ENCODE measurements at regions not wholly inside any gene's neighbourhood (a gene's known extent, or its start where the extent isn't known, plus 50 kb on each side); places are given as distances from the start of the nearest gene placed in this dataset.

GRCh38 chr1:95699149-95699953 lies 465.3 kb downstream of the RWDD3 start:
- TF ChIP-seq, protein P1, sequence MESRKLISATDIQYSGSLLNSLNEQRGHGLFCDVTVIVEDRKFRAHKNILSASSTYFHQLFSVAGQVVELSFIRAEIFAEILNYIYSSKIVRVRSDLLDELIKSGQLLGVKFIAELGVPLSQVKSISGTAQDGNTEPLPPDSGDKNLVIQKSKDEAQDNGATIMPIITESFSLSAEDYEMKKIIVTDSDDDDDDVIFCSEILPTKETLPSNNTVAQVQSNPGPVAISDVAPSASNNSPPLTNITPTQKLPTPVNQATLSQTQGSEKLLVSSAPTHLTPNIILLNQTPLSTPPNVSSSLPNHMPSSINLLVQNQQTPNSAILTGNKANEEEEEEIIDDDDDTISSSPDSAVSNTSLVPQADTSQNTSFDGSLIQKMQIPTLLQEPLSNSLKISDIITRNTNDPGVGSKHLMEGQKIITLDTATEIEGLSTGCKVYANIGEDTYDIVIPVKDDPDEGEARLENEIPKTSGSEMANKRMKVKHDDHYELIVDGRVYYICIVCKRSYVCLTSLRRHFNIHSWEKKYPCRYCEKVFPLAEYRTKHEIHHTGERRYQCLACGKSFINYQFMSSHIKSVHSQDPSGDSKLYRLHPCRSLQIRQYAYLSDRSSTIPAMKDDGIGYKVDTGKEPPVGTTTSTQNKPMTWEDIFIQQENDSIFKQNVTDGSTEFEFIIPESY (IDR thresholded peaks at IDR 0.05) = no peak
- TF ChIP-seq, protein P2, sequence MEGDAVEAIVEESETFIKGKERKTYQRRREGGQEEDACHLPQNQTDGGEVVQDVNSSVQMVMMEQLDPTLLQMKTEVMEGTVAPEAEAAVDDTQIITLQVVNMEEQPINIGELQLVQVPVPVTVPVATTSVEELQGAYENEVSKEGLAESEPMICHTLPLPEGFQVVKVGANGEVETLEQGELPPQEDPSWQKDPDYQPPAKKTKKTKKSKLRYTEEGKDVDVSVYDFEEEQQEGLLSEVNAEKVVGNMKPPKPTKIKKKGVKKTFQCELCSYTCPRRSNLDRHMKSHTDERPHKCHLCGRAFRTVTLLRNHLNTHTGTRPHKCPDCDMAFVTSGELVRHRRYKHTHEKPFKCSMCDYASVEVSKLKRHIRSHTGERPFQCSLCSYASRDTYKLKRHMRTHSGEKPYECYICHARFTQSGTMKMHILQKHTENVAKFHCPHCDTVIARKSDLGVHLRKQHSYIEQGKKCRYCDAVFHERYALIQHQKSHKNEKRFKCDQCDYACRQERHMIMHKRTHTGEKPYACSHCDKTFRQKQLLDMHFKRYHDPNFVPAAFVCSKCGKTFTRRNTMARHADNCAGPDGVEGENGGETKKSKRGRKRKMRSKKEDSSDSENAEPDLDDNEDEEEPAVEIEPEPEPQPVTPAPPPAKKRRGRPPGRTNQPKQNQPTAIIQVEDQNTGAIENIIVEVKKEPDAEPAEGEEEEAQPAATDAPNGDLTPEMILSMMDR (IDR thresholded peaks at IDR 0.05; ENCODE audit: low read depth, low read length, missing input control) = no peak
- TF ChIP-seq TAF1 (conservative IDR thresholded peaks at IDR 0.05) (no peak), EGR1 (IDR thresholded peaks at IDR 0.05; ENCODE audit: low read depth in 2 of 2) (no peak), RAD21 (IDR thresholded peaks at IDR 0.05) (no peak), MAX (IDR thresholded peaks at IDR 0.05) (no peak)
- TF ChIP-seq, protein P3, sequence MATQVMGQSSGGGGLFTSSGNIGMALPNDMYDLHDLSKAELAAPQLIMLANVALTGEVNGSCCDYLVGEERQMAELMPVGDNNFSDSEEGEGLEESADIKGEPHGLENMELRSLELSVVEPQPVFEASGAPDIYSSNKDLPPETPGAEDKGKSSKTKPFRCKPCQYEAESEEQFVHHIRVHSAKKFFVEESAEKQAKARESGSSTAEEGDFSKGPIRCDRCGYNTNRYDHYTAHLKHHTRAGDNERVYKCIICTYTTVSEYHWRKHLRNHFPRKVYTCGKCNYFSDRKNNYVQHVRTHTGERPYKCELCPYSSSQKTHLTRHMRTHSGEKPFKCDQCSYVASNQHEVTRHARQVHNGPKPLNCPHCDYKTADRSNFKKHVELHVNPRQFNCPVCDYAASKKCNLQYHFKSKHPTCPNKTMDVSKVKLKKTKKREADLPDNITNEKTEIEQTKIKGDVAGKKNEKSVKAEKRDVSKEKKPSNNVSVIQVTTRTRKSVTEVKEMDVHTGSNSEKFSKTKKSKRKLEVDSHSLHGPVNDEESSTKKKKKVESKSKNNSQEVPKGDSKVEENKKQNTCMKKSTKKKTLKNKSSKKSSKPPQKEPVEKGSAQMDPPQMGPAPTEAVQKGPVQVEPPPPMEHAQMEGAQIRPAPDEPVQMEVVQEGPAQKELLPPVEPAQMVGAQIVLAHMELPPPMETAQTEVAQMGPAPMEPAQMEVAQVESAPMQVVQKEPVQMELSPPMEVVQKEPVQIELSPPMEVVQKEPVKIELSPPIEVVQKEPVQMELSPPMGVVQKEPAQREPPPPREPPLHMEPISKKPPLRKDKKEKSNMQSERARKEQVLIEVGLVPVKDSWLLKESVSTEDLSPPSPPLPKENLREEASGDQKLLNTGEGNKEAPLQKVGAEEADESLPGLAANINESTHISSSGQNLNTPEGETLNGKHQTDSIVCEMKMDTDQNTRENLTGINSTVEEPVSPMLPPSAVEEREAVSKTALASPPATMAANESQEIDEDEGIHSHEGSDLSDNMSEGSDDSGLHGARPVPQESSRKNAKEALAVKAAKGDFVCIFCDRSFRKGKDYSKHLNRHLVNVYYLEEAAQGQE (IDR thresholded peaks at IDR 0.05) = no peak

All from liver (tissue), 3 donors.